Testis (tissue), 2 donors: ENCODE measurements at regions not wholly inside any gene's neighbourhood (a gene's known extent, or its start where the extent isn't known, plus 50 kb on each side); places are given as distances from the start of the nearest gene placed in this dataset.

Experiments
- DNase-seq: peaks from one replicate; pipeline ENCODE4 v3.0.0-alpha.2; 2019
- H3K27ac ChIP-seq, 2 donors: fragments of 200-600 bp; sonication (generic); one replicate each; pipeline ENCODE4 v1.5.1; 2019
- H3K27me3 ChIP-seq: fragments of 200-600 bp; sonication (generic); one replicate; pipeline ENCODE4 v1.5.1; 2019
- H3K36me3 ChIP-seq: fragments of 200-600 bp; sonication (generic); one replicate; pipeline ENCODE4 v1.5.1; 2017; ENCODE audit warnings: low read depth; ENCODE audit errors: missing control alignments
- H3K4me1 ChIP-seq: fragments of 200-600 bp; sonication (generic); one replicate; pipeline ENCODE4 v1.5.1; 2019
- H3K4me3 ChIP-seq, 2 donors: fragments of 200-600 bp; sonication (generic); one replicate each; pipeline ENCODE4 v1.5.1; 2017 to 2019
- H3K9me3 ChIP-seq: fragments of 200-600 bp; sonication (generic); one replicate; pipeline ENCODE4 v1.5.1; 2017
- CTCF ChIP-seq, 3 experiments: fragments of 450-650 bp in 2 of 3; fragments of 200-600 bp in 1 of 3; sonication (generic) in 1 of 3; IDR thresholded peaks; one replicate each; pipeline ENCODE4 v1.5.1; 2016 to 2019; ENCODE audit warnings: antibody characterized with exemption in 3 of 3, mild to moderate bottlenecking in 2 of 3, moderate library complexity in 1 of 3
- POLR2A ChIP-seq: fragments of 450-650 bp; IDR thresholded peaks from one replicate; pipeline ENCODE4 v1.6.1; 2017; ENCODE audit warnings: antibody characterized with exemption, mild to moderate bottlenecking, moderate library complexity
- WGBS, 2 donors: methylation state at CpG; one replicate each; pipeline ENCODE4 v1.1.5; 2018; 5-methylcytosine and 5-hydroxymethylcytosine counted together
- intact Hi-C: fragments of 100-400 bp; cut with DNase I; formaldehyde crosslinking; loops from one replicate; pipeline ENCODE4 v1.15.1; 2023; ENCODE audit warnings: low total_unique reads

- no peak for TF ChIP-seq CTCF (IDR thresholded peaks at IDR 0.05)
- TF ChIP-seq POLR2A = no peak
- no peak overlapping the region for H3K27ac ChIP-seq
- no peaks in the 10 kb centered on the region for H3K27me3 ChIP-seq
- H3K36me3 ChIP-seq = no peaks in the 10 kb centered on the region
- no peaks in the 10 kb centered on the region for H3K4me1 ChIP-seq
- H3K4me3 ChIP-seq = no peak overlapping the region
- no peaks in the 10 kb centered on the region for H3K9me3 ChIP-seq
- no peak for DNase-seq
- 85 to 87% methylated on average over 3 of the region's 3 CpGs for WGBS, 2 donors
- intact Hi-C loops = no loop called here
These were observed 130.6 kb downstream of the C3orf38 start for GRCh38 chr3:88280326-88280725.

- DNase-seq = no peak
- Histone ChIP-seq H3K36me3 (no peaks in the 10 kb centered on the region), H3K9me3 (no peaks in the 10 kb centered on the region), H3K27me3 (no peaks in the 10 kb centered on the region), H3K27ac (no peak overlapping the region), H3K4me3 (no peak overlapping the region), H3K4me1 (no peaks in the 10 kb centered on the region)
- 69 to 70% methylated on average over 6 of the region's 6 CpGs for WGBS, 2 donors
- TF ChIP-seq POLR2A = no peak
- intact Hi-C loops = no loop called here
These were observed 132.9 kb downstream of the C3orf38 start for GRCh38 chr3:88282528-88283241.

GRCh38 chr3:88283242-88283592 lies 133.5 kb downstream of the C3orf38 start:
- H3K9me3 ChIP-seq = no peaks in the 10 kb centered on the region
- TF ChIP-seq POLR2A (no peak), CTCF (IDR thresholded peaks at IDR 0.05) (no peak)
- H3K4me3 ChIP-seq = no peak overlapping the region
- no peaks in the 10 kb centered on the region for H3K4me1 ChIP-seq
- no peaks in the 10 kb centered on the region for H3K36me3 ChIP-seq
- H3K27ac ChIP-seq = no peak overlapping the region
- 42 to 54% methylated on average over 4 of the region's 4 CpGs for WGBS, 2 donors
- H3K27me3 ChIP-seq = no peaks in the 10 kb centered on the region
- intact Hi-C loops = no loop called here
- no peak for DNase-seq

- H3K36me3 ChIP-seq = no peaks in the 10 kb centered on the region
- DNase-seq = no peak
- H3K4me1 ChIP-seq = no peaks in the 10 kb centered on the region
- no peak overlapping the region for H3K27ac ChIP-seq
- intact Hi-C loops = no loop called here
- TF ChIP-seq CTCF (IDR thresholded peaks at IDR 0.05) (no peak), POLR2A (no peak)
- H3K9me3 ChIP-seq = no peaks in the 10 kb centered on the region
- no peak overlapping the region for H3K4me3 ChIP-seq
- no peaks in the 10 kb centered on the region for H3K27me3 ChIP-seq
These were observed 141.7 kb downstream of the C3orf38 start for GRCh38 chr3:88291486-88291885.

GRCh38 chr3:88298189-88298588 lies 148.4 kb downstream of the C3orf38 start:
- Histone ChIP-seq H3K4me3 (no peak overlapping the region), H3K27ac (no peak overlapping the region), H3K27me3 (no peaks in the 10 kb centered on the region), H3K36me3 (no peaks in the 10 kb centered on the region), H3K9me3 (no peaks in the 10 kb centered on the region), H3K4me1 (no peaks in the 10 kb centered on the region)
- TF ChIP-seq POLR2A = no peak
- no peak for TF ChIP-seq CTCF (IDR thresholded peaks at IDR 0.05)
- intact Hi-C loops = no loop called here
- DNase-seq = no peak
- WGBS, 2 donors = 44 to 54% methylated on average over 3 of the region's 3 CpGs
